ENCODE measurements at regions not wholly inside any gene's neighbourhood (a gene's known extent, or its start where the extent isn't known, plus 50 kb on each side); places are given as distances from the start of the nearest gene placed in this dataset.
"Not testable (repeated sequence)": the region's sequence is repeated elsewhere in the genome, so short reads cannot be mapped to it uniquely, and the experiment has no call there.

- intact Hi-C loops (cut with DNase I), result no loop called here
- no peak for ATAC-seq
- no peak for DNase-seq
These were observed 182.0 kb upstream of the ZNF804A start for GRCh38 chr2:184416146-184416913.

GRCh38 chr2:184419744-184420143 is 178.6 kb upstream of the ZNF804A start:
- DNase-seq (no peak), ATAC-seq (no peak)
- intact Hi-C loops (cut with DNase I), result no loop called here

- ATAC-seq; DNase-seq; intact Hi-C loops (cut with DNase I): not testable (repeated sequence)
These were observed 176.9 kb upstream of the ZNF804A start for GRCh38 chr2:184421456-184421855.

DNA sequence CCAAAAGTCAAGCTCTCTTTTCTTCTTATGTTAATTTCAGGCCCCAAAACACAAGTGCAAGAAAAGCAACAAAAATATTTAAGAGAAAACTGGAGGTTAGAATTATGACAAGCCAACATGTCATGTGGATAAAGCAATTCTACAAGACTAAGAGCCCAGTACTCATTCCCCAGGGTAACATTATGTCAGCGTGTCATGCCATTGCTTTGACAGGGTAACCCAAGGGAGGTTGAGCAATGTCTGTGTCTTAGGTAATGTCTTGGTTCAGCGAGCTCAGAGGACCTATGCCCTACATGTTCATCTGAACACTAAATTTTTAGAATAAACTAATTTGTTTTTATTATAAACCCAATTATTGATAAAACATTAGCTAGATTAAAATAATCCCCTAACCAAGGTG is 173.2 kb upstream of the ZNF804A start:
- intact Hi-C loops (cut with DNase I), result no loop called here
- DNase-seq (no peak), ATAC-seq (peak in 1 of 2 donors; percentile 88)

DNA sequence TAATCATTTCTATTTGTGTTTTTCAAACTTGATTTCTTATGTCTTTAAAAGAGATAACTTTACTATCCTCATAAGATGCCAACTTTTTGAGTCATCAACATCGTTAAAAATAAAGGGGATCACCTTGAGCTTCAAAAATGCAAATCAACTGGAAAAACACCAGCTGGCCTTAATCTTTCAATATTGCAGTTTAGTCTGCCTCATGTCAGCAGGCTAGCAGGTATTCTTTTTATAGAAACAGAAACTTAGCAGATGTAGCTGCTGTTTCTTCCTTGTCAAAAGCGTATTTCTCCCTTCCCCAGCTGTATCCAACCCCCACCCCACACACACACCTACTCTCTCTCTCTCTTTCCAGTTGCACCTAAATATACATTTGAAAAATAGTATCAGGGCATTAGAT is 154.1 kb upstream of the ZNF804A start:
- DNase-seq (no peak), ATAC-seq (no peak)

DNA sequence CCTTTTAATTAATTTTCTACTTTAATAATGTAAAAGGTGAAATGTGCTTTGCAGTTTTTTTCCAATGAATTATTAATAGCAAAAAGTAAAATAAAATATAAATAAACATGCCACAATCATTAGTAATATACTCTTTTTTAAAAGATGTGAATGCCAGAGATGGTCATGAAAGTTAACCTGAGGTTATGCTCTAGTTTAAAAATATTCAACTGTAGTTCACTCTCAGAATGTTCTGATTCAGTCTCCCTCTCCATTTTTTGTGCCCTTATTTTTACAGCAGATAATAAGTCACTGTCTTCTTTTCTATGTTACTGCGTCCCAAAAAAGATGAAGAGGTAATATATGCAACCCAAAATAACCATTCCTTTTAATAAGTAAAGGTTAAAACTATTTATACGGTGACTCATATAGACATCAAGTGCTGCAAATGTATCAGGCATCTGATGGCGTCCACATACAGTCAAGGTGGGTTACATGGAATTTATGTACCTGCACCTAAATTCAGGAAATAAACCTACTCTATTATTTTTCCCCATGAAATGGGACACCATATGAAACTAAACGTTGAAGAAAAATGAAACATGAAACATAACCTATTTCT is 153.6 kb upstream of the ZNF804A start:
- DNase-seq, result no peak
- no peak for ATAC-seq
- intact Hi-C loops (cut with DNase I), result no loop called here

More for the DNA sequence above, 154.1 kb upstream of the ZNF804A start:
- intact Hi-C loops (cut with DNase I), result no loop called here

GRCh38 chr2:184449760-184450159 is 148.6 kb upstream of the ZNF804A start:
- ATAC-seq (no peak), DNase-seq (no peak)
- intact Hi-C loops (cut with DNase I), result no loop called here

DNA sequence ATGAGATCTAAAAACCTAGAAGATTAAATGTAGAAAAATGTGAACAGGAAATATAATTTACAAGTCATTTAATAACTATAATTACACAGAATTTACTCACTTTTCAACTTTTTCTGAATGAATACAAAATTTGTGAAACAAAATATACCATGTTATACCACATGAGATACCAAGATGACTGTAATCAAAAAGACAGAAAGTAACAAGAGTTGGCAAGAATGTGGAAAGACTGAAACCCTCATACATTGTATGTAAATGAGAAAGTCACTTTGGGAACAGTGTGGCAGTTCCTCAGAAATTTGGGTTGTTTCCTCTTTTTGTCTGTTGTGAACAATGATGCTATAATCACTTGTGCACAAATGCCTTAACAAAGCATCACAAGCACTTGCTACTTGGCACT is 145.4 kb upstream of the ZNF804A start:
- intact Hi-C loops (cut with DNase I), result no loop called here
- ATAC-seq (no peak), DNase-seq (no peak)

DNA sequence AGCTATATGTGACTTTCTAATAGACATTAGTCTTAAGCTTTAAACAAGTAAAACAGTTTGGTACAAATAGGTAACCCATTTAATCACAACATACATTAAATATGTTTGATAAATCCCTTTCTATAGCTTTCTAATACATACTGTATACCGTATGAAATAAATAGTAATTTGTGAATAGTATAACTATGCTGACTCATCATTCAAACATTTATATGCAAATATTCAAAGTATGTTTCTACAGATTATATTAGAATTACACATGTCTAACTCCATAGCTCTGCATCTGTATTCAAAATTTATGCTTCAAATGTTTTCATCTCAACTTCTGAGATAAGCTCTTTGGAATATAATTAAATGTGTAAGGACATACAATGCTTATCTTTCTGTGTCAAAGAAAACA is 142.7 kb upstream of the ZNF804A start:
- ATAC-seq (no peak), DNase-seq (no peak)
- intact Hi-C loops (cut with DNase I), result no loop called here

GRCh38 chr2:184456693-184457092 is 141.6 kb upstream of the ZNF804A start:
- intact Hi-C loops (cut with DNase I); ATAC-seq; DNase-seq: not testable (repeated sequence)

- no peak for ATAC-seq
- intact Hi-C loops (cut with DNase I), result no loop called here
- DNase-seq, result no peak
These were observed 135.0 kb upstream of the ZNF804A start for GRCh38 chr2:184463102-184463865.

- intact Hi-C loops (cut with DNase I), result no loop called here
- no peak for ATAC-seq
- no peak for DNase-seq
These were observed 134.5 kb upstream of the ZNF804A start for GRCh38 chr2:184463866-184464248.

DNA sequence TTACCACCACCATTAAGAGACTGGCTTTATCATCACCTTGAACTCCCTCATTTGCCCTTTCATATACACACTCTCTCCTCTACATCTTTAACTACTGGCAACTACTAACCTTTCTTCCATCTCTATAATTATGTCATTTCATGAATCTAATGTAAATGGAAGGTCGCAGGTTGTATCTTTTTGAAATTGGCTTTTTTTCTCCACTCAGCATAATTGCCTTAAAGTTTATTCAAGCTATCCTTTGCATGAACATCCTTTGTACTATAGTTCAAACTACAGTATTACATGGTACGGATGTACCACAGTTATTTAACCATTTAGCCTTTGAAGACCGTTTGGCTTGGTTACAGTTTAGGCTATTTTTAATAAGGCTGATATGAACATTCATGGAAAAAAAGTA is 129.5 kb upstream of the ZNF804A start:
- DNase-seq, result no peak
- intact Hi-C loops (cut with DNase I), result no loop called here
- no peak for ATAC-seq

DNA sequence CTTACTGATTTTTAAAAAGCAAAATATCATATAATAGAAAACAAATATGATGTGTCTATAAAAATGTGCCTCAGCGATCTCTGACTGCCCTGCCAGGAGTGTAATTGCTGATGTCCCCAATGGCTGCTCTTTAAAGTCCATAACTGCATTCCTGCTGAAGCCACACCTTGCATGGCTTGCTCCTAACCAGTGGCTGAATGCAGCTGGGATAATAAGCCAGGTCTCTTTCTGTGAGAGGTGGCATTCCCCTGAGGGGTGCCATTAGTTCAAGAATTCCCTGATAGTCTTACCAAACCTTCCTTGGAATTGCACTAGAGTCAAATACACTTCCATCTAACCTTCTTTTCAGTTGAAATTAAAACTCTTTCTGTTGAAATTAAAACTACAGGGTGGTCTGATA is 125.8 kb upstream of the ZNF804A start:
- DNase-seq (no peak), ATAC-seq (no peak)
- intact Hi-C loops (cut with DNase I), result no loop called here

GRCh38 chr2:184481865-184482264 is 116.5 kb upstream of the ZNF804A start:
- DNase-seq, result no peak
- intact Hi-C loops (cut with DNase I), result no loop called here
- ATAC-seq, result no peak

GRCh38 chr2:184498936-184499335 is 99.4 kb upstream of the ZNF804A start:
- no peak for ATAC-seq
- intact Hi-C loops (cut with DNase I), result no loop called here
- DNase-seq, result no peak

- ATAC-seq (no peak), DNase-seq (no peak)
- intact Hi-C loops (cut with DNase I), result no loop called here
These were observed 94.1 kb upstream of the ZNF804A start for GRCh38 chr2:184504252-184504651.

GRCh38 chr2:184507254-184507653 is 91.1 kb upstream of the ZNF804A start:
- no peak for DNase-seq
- intact Hi-C loops (cut with DNase I), result no loop called here
- ATAC-seq, result no peak

GRCh38 chr2:184517402-184517801 is 80.9 kb upstream of the ZNF804A start:
- ATAC-seq, result no peak

GRCh38 chr2:184520441-184520840 is 77.9 kb upstream of the ZNF804A start:
- DNase-seq, result no peak
- intact Hi-C loops (cut with DNase I), result no loop called here
- no peak for ATAC-seq

More at GRCh38 chr2:184517402-184517801, 80.9 kb upstream of the ZNF804A start:
- intact Hi-C loops (cut with DNase I), result no loop called here
- no peak for DNase-seq

Measured in left cardiac atrium (tissue), 4 donors.